ENCODE measurements at regions not wholly inside any gene's neighbourhood (a gene's known extent, or its start where the extent isn't known, plus 50 kb on each side); places are given as distances from the start of the nearest gene placed in this dataset.

DNA sequence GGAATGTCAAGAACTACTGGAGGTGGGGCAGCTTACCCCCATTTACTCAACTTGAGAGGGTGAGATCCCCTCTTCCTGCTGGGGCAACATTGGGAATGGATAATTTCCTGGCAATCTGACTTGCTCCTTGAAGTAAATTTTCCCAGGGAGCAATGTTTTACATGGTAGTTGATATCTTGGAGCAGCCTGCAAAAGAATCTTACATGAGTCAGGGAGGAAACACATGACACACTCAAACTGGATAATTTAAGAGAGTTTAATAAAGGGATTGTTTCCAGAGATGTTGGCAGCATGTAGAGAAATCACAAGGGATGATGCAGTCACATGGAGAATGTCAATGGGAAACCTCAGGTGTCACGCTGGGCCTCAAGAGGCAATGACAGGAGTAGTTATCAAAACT, 212.5 kb downstream of the GAS1 start:
- Histone ChIP-seq H3K4me1 (ENCODE audit: insufficient read depth, low read length, poor library complexity, severe bottlenecking) (no peaks in the 10 kb centered on the region), H2AFZ (ENCODE audit: low read length) (no peak overlapping the region), H3K9ac (ENCODE audit: low read depth, low read length, poor library complexity, severe bottlenecking) (no peak overlapping the region), H3K9me2 (replicated peaks; ENCODE audit: low read depth, low read length) (no peaks in the 10 kb centered on the region), H3F3A (ENCODE audit: low read depth) (no peaks in the 10 kb centered on the region), H3K4me2 (ENCODE audit: low read depth, low read length, poor library complexity, severe bottlenecking) (no peak overlapping the region), H3K36me3 (ENCODE audit: insufficient read depth, low read length) (no peaks in the 10 kb centered on the region), H3K4me3 (ENCODE audit: low read length, poor library complexity, severe bottlenecking) (no peak overlapping the region), H3K79me2 (ENCODE audit: insufficient read depth, low read length) (no peaks in the 10 kb centered on the region), H3K9me3 (ENCODE audit: insufficient read depth, low read depth, low read length) (no peaks in the 10 kb centered on the region), H3K27me3 (ENCODE audit: insufficient read depth, low read length, poor library complexity, severe bottlenecking) (no peaks in the 10 kb centered on the region), H4K20me1 (ENCODE audit: insufficient read depth, low read length, poor library complexity, severe bottlenecking) (no peaks in the 10 kb centered on the region)
- TF ChIP-seq, protein P1, sequence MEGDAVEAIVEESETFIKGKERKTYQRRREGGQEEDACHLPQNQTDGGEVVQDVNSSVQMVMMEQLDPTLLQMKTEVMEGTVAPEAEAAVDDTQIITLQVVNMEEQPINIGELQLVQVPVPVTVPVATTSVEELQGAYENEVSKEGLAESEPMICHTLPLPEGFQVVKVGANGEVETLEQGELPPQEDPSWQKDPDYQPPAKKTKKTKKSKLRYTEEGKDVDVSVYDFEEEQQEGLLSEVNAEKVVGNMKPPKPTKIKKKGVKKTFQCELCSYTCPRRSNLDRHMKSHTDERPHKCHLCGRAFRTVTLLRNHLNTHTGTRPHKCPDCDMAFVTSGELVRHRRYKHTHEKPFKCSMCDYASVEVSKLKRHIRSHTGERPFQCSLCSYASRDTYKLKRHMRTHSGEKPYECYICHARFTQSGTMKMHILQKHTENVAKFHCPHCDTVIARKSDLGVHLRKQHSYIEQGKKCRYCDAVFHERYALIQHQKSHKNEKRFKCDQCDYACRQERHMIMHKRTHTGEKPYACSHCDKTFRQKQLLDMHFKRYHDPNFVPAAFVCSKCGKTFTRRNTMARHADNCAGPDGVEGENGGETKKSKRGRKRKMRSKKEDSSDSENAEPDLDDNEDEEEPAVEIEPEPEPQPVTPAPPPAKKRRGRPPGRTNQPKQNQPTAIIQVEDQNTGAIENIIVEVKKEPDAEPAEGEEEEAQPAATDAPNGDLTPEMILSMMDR (conservative IDR thresholded peaks at IDR 0.05; ENCODE audit: low read length), result no peak
- no peak for TF ChIP-seq EZH2phosphoT487 (IDR thresholded peaks at IDR 0.05; ENCODE audit: borderline replicate concordance)

- Histone ChIP-seq H3K4me1 (ENCODE audit: insufficient read depth, low read length, poor library complexity, severe bottlenecking) (no peaks in the 10 kb centered on the region), H3K27me3 (ENCODE audit: insufficient read depth, low read length, poor library complexity, severe bottlenecking) (no peaks in the 10 kb centered on the region), H3K36me3 (ENCODE audit: insufficient read depth, low read length) (no peaks in the 10 kb centered on the region), H3K4me3 (ENCODE audit: low read length, poor library complexity, severe bottlenecking) (no peak overlapping the region), H3K9ac (ENCODE audit: low read depth, low read length, poor library complexity, severe bottlenecking) (no peak overlapping the region), H4K20me1 (ENCODE audit: insufficient read depth, low read length, poor library complexity, severe bottlenecking) (no peaks in the 10 kb centered on the region), H3K9me3 (ENCODE audit: insufficient read depth, low read depth, low read length) (no peaks in the 10 kb centered on the region), H3K79me2 (ENCODE audit: insufficient read depth, low read length) (no peaks in the 10 kb centered on the region), H3F3A (ENCODE audit: low read depth) (no peaks in the 10 kb centered on the region), H3K9me2 (replicated peaks; ENCODE audit: low read depth, low read length) (no peaks in the 10 kb centered on the region), H2AFZ (ENCODE audit: low read length) (no peak overlapping the region), H3K4me2 (ENCODE audit: low read depth, low read length, poor library complexity, severe bottlenecking) (no peak overlapping the region)
- TF ChIP-seq EZH2phosphoT487 (IDR thresholded peaks at IDR 0.05; ENCODE audit: borderline replicate concordance), result no peak
- TF ChIP-seq, protein P1 (conservative IDR thresholded peaks at IDR 0.05; ENCODE audit: low read length), result no peak
These were observed 213.4 kb downstream of the GAS1 start for GRCh38 chr9:86733929-86734328.

DNA sequence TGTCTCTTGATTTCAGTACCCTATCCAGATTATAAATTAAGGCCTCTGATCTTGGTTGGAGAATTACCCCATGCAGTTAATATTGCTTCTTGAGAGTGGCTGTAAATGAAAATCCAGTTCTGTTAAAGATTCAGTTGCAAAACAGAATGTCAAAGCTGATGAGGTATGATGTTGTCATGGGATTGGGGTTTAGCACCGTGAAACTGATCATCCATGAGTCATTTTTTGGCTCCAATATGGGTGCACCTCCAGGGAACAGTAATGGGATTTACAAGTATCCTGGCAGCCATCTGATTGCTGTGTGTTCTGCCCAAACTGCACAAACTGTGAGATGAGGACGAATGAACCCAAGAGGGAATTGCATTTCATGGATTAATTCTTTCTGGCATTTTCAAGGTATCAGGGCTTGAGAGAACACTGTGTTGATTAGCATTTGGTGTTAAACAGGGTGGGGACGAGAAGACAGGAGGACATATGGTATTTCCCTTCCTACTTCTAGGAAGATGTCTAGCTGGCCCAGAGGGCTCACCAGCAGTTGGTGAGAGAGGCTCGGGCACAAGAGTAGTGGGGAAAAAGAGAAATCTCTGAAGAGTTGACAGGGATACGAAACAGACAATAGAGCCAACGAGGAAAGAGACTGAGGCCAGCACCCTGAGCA, 214.7 kb downstream of the GAS1 start:
- Histone ChIP-seq H3F3A (ENCODE audit: low read depth) (no peaks in the 10 kb centered on the region), H3K36me3 (ENCODE audit: insufficient read depth, low read length) (no peaks in the 10 kb centered on the region), H2AFZ (ENCODE audit: low read length) (no peak overlapping the region), H3K9me3 (ENCODE audit: insufficient read depth, low read depth, low read length) (no peaks in the 10 kb centered on the region), H3K9ac (ENCODE audit: low read depth, low read length, poor library complexity, severe bottlenecking) (no peak overlapping the region), H3K4me3 (ENCODE audit: low read length, poor library complexity, severe bottlenecking) (no peak overlapping the region), H3K4me2 (ENCODE audit: low read depth, low read length, poor library complexity, severe bottlenecking) (no peak overlapping the region), H3K79me2 (ENCODE audit: insufficient read depth, low read length) (no peaks in the 10 kb centered on the region), H4K20me1 (ENCODE audit: insufficient read depth, low read length, poor library complexity, severe bottlenecking) (no peaks in the 10 kb centered on the region), H3K27me3 (ENCODE audit: insufficient read depth, low read length, poor library complexity, severe bottlenecking) (no peaks in the 10 kb centered on the region), H3K4me1 (ENCODE audit: insufficient read depth, low read length, poor library complexity, severe bottlenecking) (no peaks in the 10 kb centered on the region), H3K9me2 (replicated peaks; ENCODE audit: low read depth, low read length) (no peaks in the 10 kb centered on the region)
- TF ChIP-seq EZH2phosphoT487 (IDR thresholded peaks at IDR 0.05; ENCODE audit: borderline replicate concordance), result no peak
- TF ChIP-seq, protein P1 (conservative IDR thresholded peaks at IDR 0.05; ENCODE audit: low read length), result no peak

Measured in Loucy (cell line).